A673 (cell line): ENCODE measurements at regions not wholly inside any gene's neighbourhood (a gene's known extent, or its start where the extent isn't known, plus 50 kb on each side); places are given as distances from the start of the nearest gene placed in this dataset.

Source experiments
- BruUV-seq: library from RNA; stranded (reverse); fragments of 400-500 nt; replicated peaks from 2 replicates; lab custom pipeline; 2021; lab: Mats Ljungman, UMichigan
- CTCF ChIA-PET: fragments of 300-600 bp; sonication (Branson Sonifier 250); formaldehyde crosslinking; loops from one replicate; lab custom pipeline; 2022; ENCODE audit warnings: antibody characterized with exemption; lab: Charles Lee
- POLR2A ChIA-PET: fragments of 300-600 bp; sonication (Branson Sonifier 250); formaldehyde crosslinking; loops from one replicate; lab custom pipeline; 2022; ENCODE audit warnings: antibody characterized with exemption; ENCODE audit not compliant: low non-redundant PET; lab: Charles Lee
- DNase-seq: peaks from one replicate; pipeline ENCODE4 v3.0.0-alpha.2; 2015; ENCODE audit warnings: low spot score
- H3K27ac ChIP-seq: fragments of 200-600 bp; sonication (generic); 2 replicates; pipeline ENCODE4 v1.5.1; 2016; ENCODE audit warnings: mixed run types, low read depth, mild to moderate bottlenecking, mixed read lengths, antibody characterized with exemption, low read length; ENCODE audit not compliant: poor library complexity, severe bottlenecking
- H3K27me3 ChIP-seq: fragments of 200-600 bp; sonication (generic); replicated peaks from 2 replicates; pipeline ENCODE4 v1.6.1; 2017; ENCODE audit warnings: mixed run types, low read depth, mild to moderate bottlenecking, mixed read lengths, antibody characterized with exemption, low read length; ENCODE audit not compliant: insufficient read depth, poor library complexity
- H3K36me3 ChIP-seq: fragments of 200-600 bp; sonication (generic); 2 replicates; pipeline ENCODE4 v1.6.1; 2016; ENCODE audit warnings: mixed run types, mild to moderate bottlenecking, mixed read lengths, antibody characterized with exemption, low read length; ENCODE audit not compliant: insufficient read depth, poor library complexity, severe bottlenecking
- H3K4me1 ChIP-seq: fragments of 200-600 bp; sonication (generic); 2 replicates; pipeline ENCODE4 v1.6.1; 2017; ENCODE audit warnings: mixed run types, mild to moderate bottlenecking, mixed read lengths, antibody characterized with exemption, low read length; ENCODE audit not compliant: insufficient read depth, poor library complexity, severe bottlenecking
- H3K4me3 ChIP-seq: fragments of 200-600 bp; sonication (generic); 2 replicates; pipeline ENCODE4 v1.5.1; 2016; ENCODE audit warnings: low read depth, mixed run types, mild to moderate bottlenecking, mixed read lengths, low read length; ENCODE audit not compliant: poor library complexity, severe bottlenecking
- H3K9me3 ChIP-seq: fragments of 200-600 bp; sonication (generic); 2 replicates; pipeline ENCODE4 v1.6.1; 2016; ENCODE audit warnings: mixed run types, low read depth, mild to moderate bottlenecking, mixed read lengths, antibody characterized with exemption, low read length; ENCODE audit not compliant: poor library complexity, severe bottlenecking
- CTCF ChIP-seq: fragments of 300-800, 200-600 bp; sonication (generic); conservative IDR thresholded peaks from 2 replicates; pipeline ENCODE4 v1.5.1; 2017; ENCODE audit warnings: low read depth, mild to moderate bottlenecking, antibody characterized with exemption, low read length, moderate library complexity, mixed read lengths
- EZH2 ChIP-seq: fragments of 200-600 bp; sonication (generic); IDR thresholded peaks from 2 replicates; pipeline ENCODE4 v1.6.1; 2017; ENCODE audit warnings: borderline replicate concordance, low read depth, mild to moderate bottlenecking, mixed read lengths, antibody characterized with exemption, low read length; ENCODE audit not compliant: poor library complexity, severe bottlenecking
- intact Hi-C: fragments of 100-400 bp; cut with micrococcal nuclease; formaldehyde crosslinking; loops from one replicate; pipeline ENCODE4 v1.10.0; 2022; ENCODE audit not compliant: unreplicated experiment

- TF ChIP-seq CTCF (peak; percentile 99), EZH2 (no peak)
- H3K27ac ChIP-seq, result peak overlapping the region; percentile 21
- no peak overlapping the region for H3K4me3 ChIP-seq
- BruUV-seq, result no TSS peak
- CTCF ChIA-PET, result interaction anchor here (0.6 to 0.8 kb wide), 10 partner anchors 57 to 549 kb away, joined by 3 to 11 read pairs (median 6); no protein-coding TSS in a partner anchor
- no peaks in the 10 kb centered on the region for H3K9me3 ChIP-seq
- intact Hi-C loops, result loop anchor here (1.0 to 10.0 kb wide), 5 partner anchors 61 to 665 kb away; partner anchors contain the start of gene AHR
- POLR2A ChIA-PET, result interaction anchor here (0.7 kb wide), 1 partner anchor 905 kb away, joined by 19 read pairs; no protein-coding TSS in a partner anchor
- no peaks in the 10 kb centered on the region for H3K36me3 ChIP-seq
- H3K4me1 ChIP-seq, result peaks cover 18% of the 10 kb centered on the region
- DNase-seq, result peak; percentile 75
- no peaks in the 10 kb centered on the region for H3K27me3 ChIP-seq
These were observed 101.0 kb upstream of the AGR3 start for GRCh38 chr7:16982640-16983350.

- TF ChIP-seq CTCF (no peak), EZH2 (no peak)
- Histone ChIP-seq H3K36me3 (no peaks in the 10 kb centered on the region), H3K4me1 (peaks cover 21% of the 10 kb centered on the region), H3K27ac (no peak overlapping the region), H3K9me3 (no peaks in the 10 kb centered on the region), H3K27me3 (no peaks in the 10 kb centered on the region), H3K4me3 (no peak overlapping the region)
- DNase-seq, result peak; percentile 26
- CTCF ChIA-PET, result no interaction called here
- intact Hi-C loops, result loop anchor here (5.0 to 10.0 kb wide), 3 partner anchors 170 to 663 kb away; no protein-coding TSS in a partner anchor
- BruUV-seq, result no TSS peak
- POLR2A ChIA-PET, result no interaction called here
These were observed 102.6 kb upstream of the AGR3 start for GRCh38 chr7:16984375-16984774.

GRCh38 chr7:16985621-16986020 lies 103.8 kb upstream of the AGR3 start:
- no peak for DNase-seq
- Histone ChIP-seq H3K27me3 (no peaks in the 10 kb centered on the region), H3K9me3 (no peaks in the 10 kb centered on the region), H3K4me3 (no peak overlapping the region), H3K36me3 (no peaks in the 10 kb centered on the region), H3K27ac (no peak overlapping the region), H3K4me1 (peaks cover 30% of the 10 kb centered on the region)
- intact Hi-C loops, result loop anchor here (1.0 to 10.0 kb wide), 2 partner anchors 57 to 169 kb away; no protein-coding TSS in a partner anchor
- no TSS peak for BruUV-seq
- CTCF ChIA-PET, result no interaction called here
- POLR2A ChIA-PET, result no interaction called here
- no peak for TF ChIP-seq CTCF
- TF ChIP-seq EZH2, result no peak
